Mucosa of descending colon (tissue), 3 donors: ENCODE measurements at regions not wholly inside any gene's neighbourhood (a gene's known extent, or its start where the extent isn't known, plus 50 kb on each side); places are given as distances from the start of the nearest gene placed in this dataset.

ENCODE experiments used
- ATAC-seq: fragments of 200-7000 bp; cut with Tn5 transposase; one replicate; pipeline ENCODE4 v1.9.1; 2020; ENCODE audit warnings: mild to moderate bottlenecking, moderate library complexity
- DNase-seq, 3 donors: peaks; one replicate each; pipeline ENCODE4 v3.0.0-alpha.2; 2020
- H3K36me3 ChIP-seq: fragments of 200-600 bp; one replicate; pipeline ENCODE4 v1.8.0; 2021; ENCODE audit warnings: low read depth, mild to moderate bottlenecking
- H3K4me1 ChIP-seq: fragments of 200-600 bp; one replicate; pipeline ENCODE4 v1.8.0; 2021; ENCODE audit warnings: low read depth, mild to moderate bottlenecking
- H3K4me3 ChIP-seq: fragments of 200-600 bp; one replicate; pipeline ENCODE4 v1.8.0; 2021; ENCODE audit warnings: mild to moderate bottlenecking
- H3K9me3 ChIP-seq: fragments of 200-600 bp; one replicate; pipeline ENCODE4 v1.8.0; 2021; ENCODE audit warnings: mild to moderate bottlenecking
- CTCF ChIP-seq: fragments of 200-600 bp; IDR thresholded peaks from one replicate; pipeline ENCODE4 v1.8.0; 2022; ENCODE audit warnings: antibody characterized with exemption, mild to moderate bottlenecking
- intact Hi-C, 2 donors: fragments of 100-400 bp; cut with DNase I in 1 of 2; cut with micrococcal nuclease in 1 of 2; formaldehyde crosslinking; loops; one replicate each; pipeline versions ENCODE4 v1.11.0 to v1.11.1; 2022; cut with DNase I, micrococcal nuclease
- donor health status: DM: no; HTN: no; CAD: no; lungs with moderate emphysema.
- donor health status: DM: no; HTN: no; CAD: no.
- donor health status: DM: no; HTN: yes; CAD: no.

DNA sequence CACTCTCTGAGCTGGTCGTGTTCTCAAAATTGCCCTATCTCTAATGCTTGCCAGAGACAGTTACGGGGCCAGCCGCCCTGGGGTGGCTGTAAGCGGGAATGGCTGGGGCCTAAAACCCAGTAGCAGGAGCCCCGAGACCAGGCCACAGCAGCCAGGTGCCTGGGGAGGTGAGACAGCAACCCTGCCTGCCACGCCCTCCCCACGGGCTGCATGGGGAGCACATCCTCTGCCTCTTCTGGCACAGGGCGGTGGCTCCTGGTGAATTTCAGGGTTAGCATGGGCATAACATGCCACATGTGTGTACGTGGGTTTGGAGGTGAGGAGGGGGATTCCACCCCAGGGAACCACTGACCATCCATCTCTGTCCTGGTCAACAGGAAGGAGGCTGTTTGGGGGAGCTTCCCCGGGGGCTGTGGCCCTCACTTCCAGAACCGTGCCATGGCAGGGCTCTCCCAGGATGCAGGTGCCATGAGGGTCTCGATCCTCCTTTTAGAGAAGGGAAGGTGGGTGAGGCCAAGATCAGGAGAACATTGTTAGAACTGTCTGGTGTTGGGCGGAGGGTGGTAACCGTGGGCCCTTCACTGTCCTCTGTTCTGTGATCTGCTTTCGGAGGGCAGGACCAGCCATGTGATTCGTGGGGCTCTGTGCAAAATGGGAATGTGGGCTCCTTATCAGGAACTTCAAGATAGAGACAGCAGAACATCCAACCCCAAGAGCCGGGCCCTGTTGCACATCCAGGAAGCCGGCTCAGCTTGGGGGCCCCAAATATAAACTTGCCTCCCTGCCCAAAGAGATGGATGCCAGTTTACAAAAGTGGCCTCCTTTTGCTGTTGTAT lies 312.2 kb upstream of the DIO3 start:
- ATAC-seq = no peak
- no peak for TF ChIP-seq CTCF
- H3K9me3 ChIP-seq = no peaks in the 10 kb centered on the region
- H3K4me1 ChIP-seq = no peaks in the 10 kb centered on the region
- no peaks in the 10 kb centered on the region for H3K36me3 ChIP-seq
- H3K4me3 ChIP-seq = no peak overlapping the region
- no peak for DNase-seq
- intact Hi-C loops = no loop called here

- Histone ChIP-seq H3K4me1 (no peaks in the 10 kb centered on the region), H3K36me3 (no peaks in the 10 kb centered on the region), H3K4me3 (no peak overlapping the region), H3K9me3 (no peaks in the 10 kb centered on the region)
- intact Hi-C loops = no loop called here
- no peak for TF ChIP-seq CTCF
- no peak for ATAC-seq
- no peak for DNase-seq
Observed at GRCh38 chr14:101249676-101250036, 311.6 kb upstream of the DIO3 start.

- TF ChIP-seq CTCF = no peak
- ATAC-seq (no peak), DNase-seq (no peak)
- Histone ChIP-seq H3K36me3 (no peaks in the 10 kb centered on the region), H3K4me3 (no peak overlapping the region), H3K9me3 (no peaks in the 10 kb centered on the region), H3K4me1 (no peaks in the 10 kb centered on the region)
- intact Hi-C loops = no loop called here
Observed at GRCh38 chr14:101250336-101250947, 310.9 kb upstream of the DIO3 start.

DNA sequence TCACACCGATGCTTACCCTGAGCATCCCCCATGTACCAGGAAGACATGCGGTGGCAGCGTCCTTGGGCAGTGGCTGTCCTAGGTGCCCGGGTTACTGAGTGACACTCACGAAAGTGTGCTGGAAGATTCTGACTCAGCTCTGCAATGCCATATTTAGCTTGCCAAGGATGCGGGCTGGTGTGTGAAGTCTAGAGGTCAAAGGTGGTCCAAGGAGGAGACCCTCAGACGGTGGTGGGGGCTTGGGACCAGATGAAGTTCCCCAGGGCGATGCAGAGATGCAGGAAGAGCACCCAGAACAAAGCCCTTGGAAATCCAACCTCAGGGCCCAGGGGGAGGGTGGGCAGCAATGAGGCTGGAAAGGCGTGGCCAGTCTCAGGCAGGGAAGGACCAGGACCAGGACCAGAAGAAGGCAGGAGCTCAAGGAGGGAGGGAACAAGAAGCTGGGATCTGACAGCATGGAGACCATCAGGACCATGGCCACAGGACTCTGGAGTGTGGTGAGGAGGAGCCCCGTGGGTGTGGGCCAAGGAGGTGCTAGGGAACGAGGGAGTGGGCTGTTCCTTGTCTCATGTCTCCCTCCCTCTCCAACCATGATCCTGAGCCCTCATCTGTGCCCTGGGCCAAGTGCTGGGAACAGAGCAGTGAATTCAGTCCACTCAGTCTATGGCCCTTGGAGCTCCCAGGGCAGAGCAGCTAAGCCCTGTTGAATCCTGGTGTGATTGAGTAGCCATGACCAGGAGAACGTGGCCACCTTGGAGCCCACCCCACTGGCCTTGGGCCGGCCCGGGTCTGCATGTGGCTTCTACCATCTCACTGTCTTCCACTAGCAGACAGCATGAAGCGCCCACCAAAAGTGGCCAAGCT lies 310.1 kb upstream of the DIO3 start:
- no peaks in the 10 kb centered on the region for H3K9me3 ChIP-seq
- intact Hi-C loops = no loop called here
- no peaks in the 10 kb centered on the region for H3K36me3 ChIP-seq
- no peak for TF ChIP-seq CTCF
- no peak for ATAC-seq
- H3K4me1 ChIP-seq = no peaks in the 10 kb centered on the region
- no peak for DNase-seq
- H3K4me3 ChIP-seq = no peak overlapping the region

DNA sequence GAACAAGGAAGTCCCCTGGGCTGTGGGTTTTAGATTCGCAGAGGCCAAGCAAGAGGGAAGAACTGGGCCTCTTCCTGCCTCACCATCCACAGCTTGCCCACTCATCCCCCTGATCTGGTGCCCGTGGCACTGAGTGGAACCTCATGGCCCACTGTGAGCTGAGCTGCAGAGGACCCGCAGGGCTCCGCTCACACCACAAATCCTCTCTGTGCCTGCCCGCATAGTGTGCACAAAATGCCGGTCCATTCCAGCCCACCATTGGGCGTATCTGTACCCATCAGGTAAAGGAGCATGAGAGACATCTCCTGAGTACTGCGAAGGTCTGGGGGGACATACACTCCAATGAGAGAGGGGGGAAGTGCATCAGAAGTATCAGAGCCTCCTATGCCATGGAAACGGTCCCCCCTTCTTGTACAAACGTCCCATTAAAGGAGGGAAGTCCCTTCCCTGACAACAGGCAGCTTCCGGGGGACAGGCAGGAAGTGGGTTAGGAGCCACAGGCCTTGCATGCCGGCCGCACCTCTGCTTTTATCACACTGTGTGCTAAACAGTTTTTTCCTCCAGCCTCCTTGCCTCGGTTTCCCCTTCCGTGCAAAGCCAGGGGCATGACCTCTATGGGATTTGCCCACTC lies 309.4 kb upstream of the DIO3 start:
- intact Hi-C loops = no loop called here
- Histone ChIP-seq H3K4me1 (no peaks in the 10 kb centered on the region), H3K4me3 (no peak overlapping the region), H3K9me3 (no peaks in the 10 kb centered on the region), H3K36me3 (no peaks in the 10 kb centered on the region)
- no peak for TF ChIP-seq CTCF
- no peak for DNase-seq
- no peak for ATAC-seq
